OCI-LY3 (cell line): ENCODE measurements at regions not wholly inside any gene's neighbourhood (a gene's known extent, or its start where the extent isn't known, plus 50 kb on each side); places are given as distances from the start of the nearest gene placed in this dataset.

Experiments
- CTCF ChIP-seq: fragments of 200-600, 300-600 bp; sonication (generic); IDR thresholded peaks from 2 replicates; pipeline ENCODE4 v1.5.1; 2014; ENCODE audit warnings: antibody characterized with exemption, low read length, low read depth
- EZH2phosphoT487 ChIP-seq: fragments of 200-600 bp; shearing (Covaris generic); IDR thresholded peaks from 2 replicates; pipeline ENCODE4 v1.6.1; 2018; ENCODE audit warnings: antibody characterized with exemption, mixed run types, low read depth

- TF ChIP-seq CTCF (no peak), EZH2phosphoT487 (no peak)
These were observed 200.1 kb upstream of the CELF2 start for GRCh38 chr10:10817609-10818008.
